Suppressor macrophage (primary cell): ENCODE measurements at regions not wholly inside any gene's neighbourhood (a gene's known extent, or its start where the extent isn't known, plus 50 kb on each side); places are given as distances from the start of the nearest gene placed in this dataset.
"Not testable (repeated sequence)": the region's sequence is repeated elsewhere in the genome, so short reads cannot be mapped to it uniquely, and the experiment has no call there.

ENCODE experiments used
- DNase-seq, 4 experiments: peaks; one replicate each; pipeline ENCODE4 v3.0.0-alpha.2; 2020 to 2022

- peak; percentile 4 to 25 (median 14) for DNase-seq
These were observed 325.3 kb upstream of the MYT1L start for GRCh38 chr2:2656115-2657011.

DNA sequence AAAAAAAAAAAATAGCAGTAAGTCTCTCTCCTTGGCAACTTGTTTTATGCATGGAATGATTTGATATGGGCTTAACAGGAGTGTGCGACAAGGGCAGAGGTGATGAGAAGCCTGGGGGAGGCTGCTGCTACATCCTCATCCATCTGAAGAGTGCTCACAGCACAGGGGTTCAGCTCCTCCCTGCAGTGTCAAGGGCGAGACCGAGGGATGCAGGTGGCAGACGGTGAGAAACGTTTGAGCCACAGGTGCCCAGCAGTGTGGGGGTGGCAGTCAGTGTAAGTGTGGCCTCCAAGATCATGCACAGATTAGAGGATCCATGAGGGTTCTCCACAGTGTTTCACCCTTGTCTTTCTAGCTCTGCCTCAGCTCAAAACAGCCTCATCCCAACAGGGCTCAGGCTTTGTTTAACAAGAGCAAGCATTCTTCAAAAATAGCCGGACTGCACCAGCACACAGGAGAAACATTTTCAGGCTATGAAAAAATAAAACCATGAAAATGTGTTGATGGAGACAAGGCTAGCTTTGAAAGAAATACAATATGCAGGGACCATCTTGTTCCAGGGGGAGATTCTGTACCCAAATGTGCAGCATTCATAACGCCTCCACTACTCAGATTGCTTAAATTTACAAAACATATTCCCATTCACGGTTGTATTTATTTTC lies 324.5 kb upstream of the MYT1L start:
- no peak for DNase-seq

- DNase-seq, result no peak
These were observed 322.2 kb upstream of the MYT1L start for GRCh38 chr2:2653231-2653630.

DNA sequence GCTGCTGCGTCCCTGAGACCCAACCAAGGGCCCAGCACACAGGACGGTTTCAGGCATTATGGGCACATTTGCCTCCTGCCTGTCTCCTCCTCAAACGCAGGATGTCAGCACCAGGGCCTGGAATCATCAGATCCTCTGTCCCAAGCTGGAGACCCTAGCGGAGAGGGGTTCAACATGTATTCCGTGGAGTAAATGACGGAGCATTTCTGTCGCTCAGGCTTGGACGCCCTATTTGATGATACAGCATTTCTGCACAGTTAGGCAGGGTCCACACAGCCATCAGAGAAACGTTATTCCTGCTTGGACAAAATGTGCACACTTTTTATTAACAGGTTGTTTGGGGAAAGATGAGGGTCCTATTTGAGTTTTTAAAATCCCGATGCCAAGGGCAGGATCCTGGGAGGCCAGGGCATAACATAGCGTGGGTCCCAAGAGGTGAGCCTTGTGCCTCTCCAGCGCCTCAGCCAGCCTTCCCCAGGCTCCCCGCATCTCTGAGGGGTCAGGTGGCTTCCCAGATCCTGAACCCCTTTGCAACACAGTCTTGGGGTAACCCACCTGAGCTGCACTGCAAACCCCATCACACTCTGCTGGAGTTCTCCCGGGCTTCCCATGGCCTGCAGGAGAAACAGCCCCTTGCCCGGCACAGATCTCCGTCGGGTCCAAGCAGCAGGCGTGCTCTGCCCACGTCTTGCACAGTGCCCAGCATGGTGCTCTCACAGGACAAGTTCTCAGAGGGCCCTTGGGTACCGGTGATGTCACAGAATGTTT lies 319.7 kb upstream of the MYT1L start:
- DNase-seq, result no peak

- DNase-seq, result no peak
These were observed 318.3 kb upstream of the MYT1L start for GRCh38 chr2:2649109-2650072.

GRCh38 chr2:2648094-2648493 lies 317.0 kb upstream of the MYT1L start:
- DNase-seq, result no peak

DNA sequence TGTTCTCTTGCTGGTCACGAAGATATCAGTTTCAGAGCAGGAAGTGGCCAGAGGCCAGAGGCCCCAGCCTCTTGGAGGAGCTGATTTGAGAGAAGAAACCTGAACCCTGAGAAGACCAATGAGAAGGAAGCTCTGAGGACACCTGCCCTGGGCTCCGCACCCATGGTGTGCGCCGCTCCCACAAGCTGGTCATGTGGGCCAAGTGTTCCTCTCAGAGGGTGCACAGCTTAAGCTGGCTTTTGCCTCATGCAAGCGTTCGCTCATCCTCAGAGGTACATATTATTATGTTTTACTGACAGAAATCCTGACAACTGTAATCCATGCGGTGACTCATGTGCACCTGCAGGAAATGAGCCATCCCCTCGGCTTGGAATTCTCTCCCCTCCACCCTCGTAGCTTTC lies 316.1 kb upstream of the MYT1L start:
- no peak for DNase-seq

DNA sequence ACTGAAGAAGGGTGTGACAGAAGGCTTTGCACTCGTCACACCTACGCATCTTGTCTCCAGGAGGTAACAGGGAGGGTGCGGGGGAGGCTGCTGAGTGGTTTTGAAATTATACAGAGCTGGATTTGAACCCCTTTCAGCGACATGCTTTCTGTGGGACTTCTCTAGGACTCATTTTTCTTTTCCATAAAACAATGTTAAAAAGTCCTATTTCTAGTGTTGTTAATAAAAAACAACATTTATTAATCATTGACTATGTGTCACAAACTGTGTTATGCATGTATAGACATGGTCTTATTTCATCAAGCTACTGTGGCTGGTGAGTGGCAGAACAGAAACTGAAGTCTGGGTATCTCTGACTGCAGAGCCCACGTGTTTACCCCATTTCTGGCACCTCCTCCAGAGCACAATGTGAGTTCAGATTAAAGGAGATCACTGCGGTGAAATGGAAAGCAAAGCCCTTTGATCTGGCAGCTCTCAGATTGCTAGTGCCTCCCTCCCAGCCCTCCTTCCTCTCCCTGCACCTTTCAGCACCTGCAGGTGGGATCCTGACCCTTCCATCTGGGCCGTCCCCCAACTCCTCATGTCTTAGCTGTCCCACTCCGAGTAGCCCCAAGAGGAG lies 315.5 kb upstream of the MYT1L start:
- DNase-seq, result no peak

DNA sequence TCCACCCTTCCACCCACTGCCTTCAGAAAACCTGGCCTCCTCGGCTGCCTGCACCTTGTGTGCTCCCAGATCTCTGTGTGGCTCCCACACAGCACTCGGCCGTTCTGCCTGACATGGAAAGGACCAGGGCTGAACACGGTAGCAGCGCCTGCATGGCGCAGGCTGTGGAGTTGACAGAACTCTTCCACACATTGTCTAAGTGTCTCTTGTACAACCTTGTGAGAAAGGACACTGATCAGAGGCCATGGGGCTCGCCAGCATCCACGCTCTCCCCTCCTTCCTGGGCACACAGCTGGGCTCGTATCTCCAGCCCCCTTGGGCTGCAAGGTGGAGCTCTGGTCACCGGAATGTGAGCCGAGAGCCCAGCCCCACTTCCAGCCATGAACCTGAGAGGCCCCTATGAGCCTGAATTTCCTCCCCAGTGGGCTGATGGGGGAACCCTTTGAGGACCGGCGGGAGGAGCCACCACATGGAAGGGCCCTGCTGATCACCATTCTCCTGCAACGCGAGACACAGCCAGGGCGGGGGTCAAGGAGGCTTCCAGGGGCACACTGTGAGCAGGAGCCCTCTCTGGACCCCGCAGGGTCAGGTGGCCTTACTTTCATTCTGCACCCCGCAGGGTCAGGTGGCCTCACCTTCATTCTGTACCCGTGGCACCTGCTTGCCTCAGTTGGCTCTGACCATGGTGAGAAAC lies 314.2 kb upstream of the MYT1L start:
- no peak for DNase-seq

DNA sequence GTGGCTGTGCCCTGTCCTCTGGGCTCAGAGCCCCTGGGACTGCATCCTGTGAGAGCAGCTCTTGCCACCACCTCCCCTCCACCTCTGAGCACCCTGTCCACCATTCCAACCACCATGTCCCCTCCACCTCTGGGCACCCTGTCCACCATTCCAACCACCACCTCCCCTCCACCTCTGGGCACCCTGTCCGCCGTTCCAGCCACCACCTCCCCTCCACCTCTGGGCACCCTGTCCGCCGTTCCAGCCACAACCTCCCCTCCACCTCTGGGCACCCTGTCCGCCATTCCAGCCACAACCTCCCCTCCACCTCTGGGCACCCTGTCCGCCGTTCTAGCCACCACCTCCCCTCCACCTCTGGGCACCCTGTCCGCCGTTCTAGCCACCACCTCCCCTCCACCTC lies 313.7 kb upstream of the MYT1L start:
- DNase-seq, result not testable (repeated sequence)

DNA sequence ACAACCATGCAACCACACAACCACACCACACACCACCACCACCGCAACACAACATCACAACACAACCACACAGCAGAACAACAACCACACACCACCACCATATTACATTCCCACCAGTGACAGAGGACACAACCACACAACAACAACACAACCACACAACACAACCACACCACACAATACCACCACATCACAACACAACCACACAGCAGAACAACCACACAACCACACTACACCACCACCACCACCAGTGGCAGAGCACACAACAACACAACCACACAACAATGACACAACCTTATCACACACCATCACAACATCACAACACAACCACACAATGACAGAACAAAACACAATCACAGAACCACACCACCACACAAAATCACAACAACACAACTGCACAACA lies 313.0 kb upstream of the MYT1L start:
- DNase-seq, result no peak

DNA sequence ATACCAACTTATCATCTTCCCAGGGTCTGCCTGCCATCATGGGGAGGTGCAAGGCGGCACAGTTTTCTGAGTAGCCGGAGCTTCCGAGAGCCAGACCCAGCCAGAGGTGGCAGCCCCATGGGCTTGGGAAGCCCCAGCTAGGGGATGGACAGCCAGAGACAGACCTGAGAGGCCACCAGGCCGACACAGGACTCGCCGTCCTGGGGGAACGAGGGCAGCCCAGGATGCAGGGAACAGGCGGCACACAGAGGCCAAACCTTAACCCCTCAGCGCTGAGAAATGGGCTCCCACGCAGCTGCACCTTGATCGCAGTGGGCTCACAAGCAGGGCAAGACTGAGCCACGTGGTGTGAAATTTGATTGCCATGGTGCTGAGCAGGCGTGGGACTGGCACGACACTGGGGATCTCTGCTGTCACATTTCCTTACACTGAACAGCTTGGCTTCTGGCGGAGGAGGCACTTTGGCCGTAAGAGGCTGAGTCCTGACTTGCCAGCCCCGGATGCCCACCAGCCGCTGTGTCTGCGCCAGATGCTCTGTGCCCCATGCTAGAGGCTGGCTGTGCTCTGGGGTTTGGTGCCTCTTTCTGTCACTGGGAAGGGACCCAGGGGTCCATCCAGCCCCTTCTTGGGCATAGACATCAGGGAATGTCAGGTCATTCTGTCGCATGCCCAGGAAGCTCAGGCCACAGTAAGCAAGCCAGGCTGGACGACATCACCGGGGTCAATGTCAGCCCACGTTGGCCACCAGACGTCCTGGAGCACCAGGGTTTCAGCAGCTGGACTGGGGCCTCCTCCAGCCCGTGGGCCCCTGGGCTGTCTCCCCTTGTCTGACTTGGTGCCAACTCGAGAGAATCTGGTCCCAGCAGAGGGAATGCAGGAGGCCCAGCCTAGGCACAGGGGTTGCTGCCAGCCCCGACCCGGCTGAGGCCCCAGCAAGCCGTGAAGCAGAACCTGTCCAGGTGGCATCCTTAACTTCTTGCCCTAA lies 312.1 kb upstream of the MYT1L start:
- DNase-seq, result no peak

GRCh38 chr2:2641541-2642410 lies 310.7 kb upstream of the MYT1L start:
- DNase-seq, result no peak

- DNase-seq, result no peak
These were observed 309.7 kb upstream of the MYT1L start for GRCh38 chr2:2640818-2641217.

DNA sequence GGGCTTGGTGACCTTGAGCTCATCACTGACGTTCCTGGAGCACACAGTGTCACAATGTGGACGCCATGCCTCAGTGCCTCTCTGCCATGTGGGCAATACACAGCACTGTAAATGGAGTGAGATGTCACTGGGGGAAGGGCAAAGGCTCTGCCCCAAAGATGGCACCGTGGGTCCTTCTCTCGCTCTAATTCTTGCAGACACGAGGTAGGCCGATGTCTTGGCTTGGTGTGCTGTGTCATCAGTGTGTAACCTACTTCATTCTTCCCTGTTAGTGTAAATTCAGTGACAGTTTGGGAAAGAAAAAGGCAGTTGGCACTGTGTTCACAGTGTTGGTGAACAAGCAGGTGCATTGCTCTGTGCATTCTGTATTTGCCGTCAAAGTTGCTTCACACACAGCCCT lies 309.3 kb upstream of the MYT1L start:
- DNase-seq, result no peak

- no peak for DNase-seq
These were observed 308.4 kb upstream of the MYT1L start for GRCh38 chr2:2639251-2640139.

DNA sequence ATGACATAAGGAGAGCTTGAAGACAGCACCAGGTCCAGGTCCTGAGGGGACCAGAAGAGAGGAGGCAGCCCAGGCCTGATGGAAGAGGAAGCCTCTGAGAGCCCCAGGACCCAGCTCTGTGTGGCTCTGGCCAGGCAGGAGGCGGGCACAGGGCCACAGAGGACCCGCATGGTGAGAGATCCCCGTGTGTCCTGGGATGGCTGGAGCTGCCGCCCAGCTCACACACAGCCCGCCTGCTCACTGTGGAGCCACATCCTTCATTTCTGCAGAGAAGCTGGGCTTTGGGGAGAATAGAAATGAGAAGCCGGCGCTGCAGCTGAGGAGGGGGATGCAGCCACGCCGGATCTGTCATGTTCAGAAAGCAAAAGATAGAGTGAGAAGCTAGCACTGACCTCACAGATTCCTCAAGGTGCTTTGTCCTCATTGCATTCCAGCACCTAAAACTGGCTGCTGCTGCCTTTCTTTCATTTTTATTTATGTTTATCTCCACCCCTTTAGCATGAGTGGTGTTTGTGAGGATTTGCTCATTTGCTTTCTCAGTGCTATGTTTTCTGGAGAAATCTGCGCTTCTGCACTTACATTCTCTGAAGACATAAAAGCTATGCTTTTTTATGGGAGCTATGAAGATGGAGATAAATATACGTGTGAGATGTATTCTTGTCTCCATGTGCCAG lies 307.6 kb upstream of the MYT1L start:
- no peak for DNase-seq
